Activated T-helper 9 cell treated with anti-CD3 and anti-CD28 coated beads, Interleukin-2, amount 50 U/mL, for 16 hours (primary cell): ENCODE measurements at regions not wholly inside any gene's neighbourhood (a gene's known extent, or its start where the extent isn't known, plus 50 kb on each side); places are given as distances from the start of the nearest gene placed in this dataset.
"Not testable (repeated sequence)": the region's sequence is repeated elsewhere in the genome, so short reads cannot be mapped to it uniquely, and the experiment has no call there.

ENCODE experiments used
- DNase-seq: peaks from one replicate; pipeline ENCODE4 v3.0.0-alpha.2; 2020; ENCODE audit warnings: low read depth

DNA sequence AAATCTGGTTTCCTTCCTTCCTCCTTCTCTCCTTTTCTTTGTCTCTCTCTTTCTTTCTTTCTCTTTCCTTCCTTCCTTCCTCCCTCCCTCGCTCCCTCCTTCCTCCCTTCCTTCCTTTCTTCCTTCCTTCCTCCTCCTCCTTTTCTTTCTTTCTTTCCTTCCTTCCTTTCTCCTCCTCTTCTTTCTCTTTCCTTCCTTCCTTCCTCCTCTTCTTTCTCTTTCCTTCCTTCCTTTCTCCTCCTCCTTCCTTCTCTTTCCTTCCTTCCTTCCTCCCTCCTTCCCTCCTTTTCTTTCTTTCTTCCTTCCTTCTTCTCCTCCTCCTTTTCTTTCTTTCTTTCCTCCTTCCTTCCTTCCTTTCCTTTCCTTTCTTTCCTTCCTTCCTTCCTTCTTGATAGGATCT is 61.2 kb downstream of the VIP start:
- DNase-seq: no peak

DNA sequence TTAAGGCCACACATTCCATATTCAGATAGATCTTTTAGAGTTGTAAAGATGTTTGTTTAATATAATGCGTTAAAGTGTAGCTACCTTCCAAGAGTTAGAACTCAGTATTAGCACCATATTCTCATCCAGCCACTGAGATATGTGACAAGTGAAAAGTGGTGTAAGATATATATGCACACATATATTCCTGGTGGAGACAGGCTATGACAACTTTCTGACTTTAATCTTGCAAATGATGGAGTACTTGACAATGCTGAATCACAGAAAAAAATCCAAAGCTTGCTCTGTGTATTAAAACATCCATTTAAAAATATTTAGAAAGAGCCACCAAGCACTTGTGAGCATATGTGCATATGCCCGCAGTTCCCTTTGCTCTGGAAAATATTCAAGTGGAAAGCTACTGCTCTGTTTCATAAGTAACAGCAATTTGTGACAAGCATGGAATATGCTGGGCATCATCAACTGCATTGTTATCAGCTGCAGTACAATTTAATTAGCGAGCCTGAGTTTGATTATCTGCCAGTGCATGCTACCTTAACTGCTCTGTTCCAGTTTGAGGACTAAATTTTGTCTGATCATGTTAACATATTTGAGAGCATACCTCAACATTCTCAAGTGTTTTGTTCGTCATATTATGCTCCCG is 64.8 kb downstream of the VIP start:
- DNase-seq: no peak

DNA sequence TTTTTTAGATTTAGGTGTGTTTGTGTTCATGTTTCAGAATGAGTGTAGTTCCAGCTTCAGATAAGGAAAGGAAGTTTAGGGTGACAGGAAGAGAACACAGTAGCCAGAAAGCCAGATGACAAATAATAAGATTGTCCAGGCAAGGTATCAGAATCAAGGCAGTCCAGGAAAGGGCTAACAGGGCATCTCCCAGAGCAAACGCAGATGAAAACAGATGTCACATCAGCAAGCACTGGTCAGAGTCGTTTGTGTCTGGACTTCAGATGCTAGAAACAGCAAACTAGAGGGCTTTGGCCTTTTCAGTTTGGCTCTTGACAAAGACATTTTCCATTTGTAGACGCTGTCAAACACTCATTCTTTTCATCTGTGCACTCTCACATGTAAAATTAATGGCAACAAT is 65.5 kb downstream of the VIP start:
- no peak for DNase-seq

DNA sequence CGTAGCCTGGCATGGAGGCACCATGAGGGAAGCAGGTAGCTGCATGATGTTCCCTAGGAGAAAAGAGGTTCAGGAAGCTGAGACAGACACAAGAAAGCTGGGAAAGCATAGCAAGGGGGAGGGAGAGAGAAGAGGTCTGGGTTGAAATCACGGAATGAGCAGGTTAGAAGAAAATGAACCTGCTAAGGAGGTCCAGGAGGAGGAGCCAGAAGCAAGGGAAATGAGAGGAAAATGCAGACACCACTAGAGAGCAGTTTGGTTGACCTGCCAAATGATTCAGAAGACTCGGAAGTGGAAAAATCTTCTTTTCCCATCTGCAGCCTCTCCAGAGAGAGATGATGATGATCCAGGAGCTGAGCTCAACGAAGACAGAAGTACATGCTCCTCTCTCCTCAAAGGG is 70.9 kb downstream of the VIP start:
- no peak for DNase-seq

DNA sequence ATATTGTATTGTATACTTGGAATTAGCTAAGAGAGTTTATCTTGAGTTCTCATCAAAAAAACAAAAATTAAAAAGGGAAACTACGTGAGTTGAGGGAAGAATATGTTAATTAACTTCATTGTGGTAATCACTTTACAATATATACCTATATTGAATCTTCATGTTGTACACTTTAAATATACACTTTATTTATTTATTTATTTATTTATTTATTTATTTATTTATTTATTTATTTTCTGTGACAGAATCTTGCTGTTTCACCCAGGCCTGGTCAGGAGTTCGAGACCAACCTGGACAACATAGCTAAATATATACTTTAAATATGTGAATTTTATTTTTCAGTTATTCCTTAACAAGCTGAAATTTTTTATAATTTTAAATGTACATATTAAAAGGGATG is 74.1 kb downstream of the VIP start:
- DNase-seq: no peak

DNA sequence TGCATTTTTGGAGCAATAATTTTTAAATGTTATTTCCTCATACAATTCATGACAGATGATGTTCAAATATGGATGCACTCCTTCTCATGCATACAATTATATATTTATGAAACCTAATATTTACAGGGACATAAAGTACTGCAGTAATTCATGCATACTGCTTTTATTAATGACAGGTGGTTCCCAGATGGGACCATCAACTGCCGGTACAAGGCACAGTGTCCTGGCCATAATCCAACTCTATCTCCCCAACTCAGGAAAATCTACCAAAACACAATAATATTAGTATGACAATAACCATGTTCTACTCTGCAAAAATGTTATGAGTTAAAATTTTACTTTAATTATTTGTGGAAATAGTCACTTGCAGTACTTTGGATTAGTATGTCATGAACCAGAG is 77.8 kb downstream of the VIP start:
- no peak for DNase-seq

DNA sequence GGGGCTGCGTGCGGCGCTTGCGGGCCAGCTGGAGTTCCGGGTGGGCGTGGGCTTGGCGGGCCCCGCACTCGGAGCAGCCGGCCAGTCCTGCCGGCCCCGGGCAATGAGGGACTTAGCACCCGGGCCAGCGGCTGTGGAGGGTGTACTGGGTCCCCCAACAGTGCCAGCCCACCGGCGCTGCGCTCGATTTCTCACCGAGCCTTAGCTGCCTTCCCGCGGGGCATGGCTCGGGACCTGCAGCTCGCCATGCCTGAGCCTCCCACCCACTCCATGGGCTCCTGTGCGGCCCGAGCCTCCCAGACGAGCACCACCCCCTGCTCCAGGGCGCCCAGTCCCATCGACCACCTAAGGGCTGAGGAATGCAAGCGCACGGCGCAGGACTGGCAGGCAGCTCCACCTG is 83.8 kb downstream of the VIP start:
- not testable (repeated sequence) for DNase-seq

DNA sequence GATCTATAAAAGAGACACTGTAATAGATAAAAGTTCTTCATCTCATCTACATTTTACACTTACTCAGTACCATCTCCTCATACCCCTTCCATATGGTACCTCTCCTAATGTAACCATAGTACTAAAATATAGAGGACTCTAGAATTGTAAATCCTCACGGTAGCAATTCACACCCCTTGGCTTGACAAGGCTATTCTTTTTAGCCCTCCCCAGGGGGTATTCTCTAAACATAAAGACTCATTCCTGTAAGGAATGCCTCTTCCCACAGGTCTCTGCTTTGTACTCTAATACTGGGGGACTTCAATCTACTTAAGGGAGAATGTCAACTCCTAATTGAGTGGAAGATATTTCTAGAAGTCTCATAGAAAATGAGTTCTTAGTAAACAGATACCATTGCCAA is 85.9 kb downstream of the VIP start:
- DNase-seq: no peak

DNA sequence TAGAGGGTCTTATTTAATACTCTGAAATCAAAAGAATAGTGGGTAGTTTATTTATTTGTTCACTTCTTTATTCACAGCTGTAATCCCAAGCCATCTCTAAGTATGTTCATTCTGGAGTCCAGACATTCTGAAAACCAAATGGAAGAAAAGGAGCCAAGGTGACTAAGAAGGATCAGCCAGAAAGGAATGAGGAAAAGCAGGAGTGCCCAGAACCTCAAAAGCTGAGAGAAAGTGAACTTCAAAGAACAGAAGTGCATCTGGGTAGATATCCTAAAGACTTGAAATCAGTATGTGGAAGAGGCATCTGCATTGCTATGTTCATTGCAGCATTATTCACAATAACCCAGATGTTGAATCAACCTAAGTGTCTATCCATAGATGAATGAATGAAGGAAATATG is 94.8 kb downstream of the VIP start:
- no peak for DNase-seq

DNA sequence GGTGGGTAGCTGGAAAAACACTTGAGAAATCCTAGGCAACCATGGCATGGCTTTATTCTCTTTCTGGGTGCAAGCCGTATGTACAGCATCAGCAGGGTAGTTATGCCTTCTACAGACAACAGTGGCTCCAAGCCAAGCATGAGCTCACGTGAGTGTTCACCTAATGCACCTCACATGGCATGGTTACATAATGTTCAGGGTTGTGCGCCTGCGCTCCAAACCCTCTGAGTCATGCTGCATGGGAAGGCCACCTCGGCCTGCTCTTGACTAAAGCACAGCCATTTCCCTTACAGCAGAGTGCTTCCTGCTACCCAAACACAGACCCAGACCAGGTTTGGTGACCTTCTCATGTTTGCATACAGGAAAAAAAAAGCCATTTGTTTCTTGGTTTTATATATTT is 96.2 kb downstream of the VIP start:
- no peak for DNase-seq

DNA sequence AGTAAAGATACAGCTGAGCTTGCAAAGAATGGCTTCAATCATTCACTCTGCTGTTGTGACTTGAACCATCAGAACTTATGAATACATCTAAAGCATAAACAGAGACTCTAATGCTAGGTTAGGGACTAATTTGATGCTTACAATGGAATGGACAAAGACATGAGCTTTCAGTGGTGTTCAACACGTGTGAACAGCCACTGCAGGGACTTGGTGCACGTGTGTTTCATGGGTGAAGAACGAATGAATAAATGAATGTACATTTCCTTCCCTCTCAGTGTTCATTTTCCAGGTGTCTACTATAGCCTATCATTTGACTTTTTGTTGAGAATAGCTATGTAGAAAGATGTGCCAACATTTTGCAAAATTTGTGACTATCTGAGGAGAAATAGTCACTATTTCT is 98.3 kb downstream of the VIP start:
- DNase-seq: no peak

DNA sequence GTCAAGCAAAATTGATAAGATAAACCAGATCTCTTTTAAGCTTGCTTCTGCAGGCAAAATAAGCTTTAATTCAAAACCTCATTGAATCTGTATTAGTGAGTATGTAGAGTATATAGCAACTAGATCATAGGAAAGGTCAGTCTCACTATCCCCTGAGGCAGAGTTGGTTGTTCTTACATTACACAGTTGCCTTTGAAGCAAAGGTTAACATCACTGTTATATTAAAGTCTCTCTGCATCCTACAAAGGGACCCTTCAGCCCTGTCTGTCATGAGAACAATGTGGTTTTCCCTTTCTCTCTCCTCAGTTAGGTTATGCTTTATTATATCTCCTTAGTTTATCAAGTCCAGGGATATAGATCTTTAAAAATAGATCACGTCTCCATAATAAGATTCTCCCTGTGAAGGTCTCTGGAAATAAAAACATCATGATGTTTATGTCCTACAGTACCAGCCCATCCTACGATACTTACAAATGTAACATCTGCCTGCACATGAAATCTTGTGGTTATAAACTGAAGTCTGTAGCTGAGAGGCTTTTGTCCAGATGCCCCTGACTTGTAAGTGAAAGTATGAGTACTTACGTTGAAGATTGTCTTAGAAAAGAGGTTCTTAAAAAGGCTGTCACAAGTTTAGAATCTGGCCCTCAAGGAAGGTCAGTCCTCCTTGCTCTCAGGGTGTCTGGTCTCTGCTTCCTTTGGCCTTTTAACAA is 103.6 kb downstream of the VIP start:
- DNase-seq: no peak

DNA sequence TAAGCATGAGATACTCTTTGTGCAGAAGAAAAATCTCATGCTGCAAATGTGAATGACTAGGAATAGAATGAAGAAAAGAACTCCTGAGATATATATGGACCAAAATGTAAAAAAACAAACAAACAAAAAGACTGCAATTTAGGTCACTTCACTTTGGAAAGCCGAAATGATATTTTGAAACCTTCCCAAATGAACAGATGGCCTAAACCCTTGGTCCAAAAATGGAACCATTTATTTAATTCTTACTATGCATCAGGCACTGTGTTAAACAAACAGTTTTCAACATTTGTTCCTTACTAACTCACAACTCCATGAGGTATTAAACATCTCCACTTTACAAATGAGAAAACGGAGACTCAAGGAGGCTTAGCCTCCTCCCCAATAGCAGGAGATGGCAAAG is 107.5 kb downstream of the VIP start:
- DNase-seq: no peak

DNA sequence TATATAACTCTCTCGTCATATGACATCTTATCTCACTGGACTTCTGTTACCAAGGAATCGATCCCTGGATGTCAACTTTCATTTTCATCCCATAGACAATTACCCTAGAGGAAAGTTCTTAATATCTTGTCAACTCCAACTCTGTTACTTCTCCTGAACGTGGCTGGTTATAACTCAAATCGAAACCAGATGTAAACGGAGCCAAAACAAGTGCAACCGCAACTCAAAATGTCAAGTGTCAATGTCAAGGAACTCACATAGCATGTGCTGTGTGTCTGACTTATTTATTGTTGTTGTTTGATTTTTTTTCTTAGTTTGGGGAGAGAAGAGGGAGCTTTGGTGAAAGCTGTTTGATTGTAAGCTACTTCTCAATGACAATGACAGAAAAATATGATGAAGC is 108.6 kb downstream of the VIP start:
- no peak for DNase-seq

DNA sequence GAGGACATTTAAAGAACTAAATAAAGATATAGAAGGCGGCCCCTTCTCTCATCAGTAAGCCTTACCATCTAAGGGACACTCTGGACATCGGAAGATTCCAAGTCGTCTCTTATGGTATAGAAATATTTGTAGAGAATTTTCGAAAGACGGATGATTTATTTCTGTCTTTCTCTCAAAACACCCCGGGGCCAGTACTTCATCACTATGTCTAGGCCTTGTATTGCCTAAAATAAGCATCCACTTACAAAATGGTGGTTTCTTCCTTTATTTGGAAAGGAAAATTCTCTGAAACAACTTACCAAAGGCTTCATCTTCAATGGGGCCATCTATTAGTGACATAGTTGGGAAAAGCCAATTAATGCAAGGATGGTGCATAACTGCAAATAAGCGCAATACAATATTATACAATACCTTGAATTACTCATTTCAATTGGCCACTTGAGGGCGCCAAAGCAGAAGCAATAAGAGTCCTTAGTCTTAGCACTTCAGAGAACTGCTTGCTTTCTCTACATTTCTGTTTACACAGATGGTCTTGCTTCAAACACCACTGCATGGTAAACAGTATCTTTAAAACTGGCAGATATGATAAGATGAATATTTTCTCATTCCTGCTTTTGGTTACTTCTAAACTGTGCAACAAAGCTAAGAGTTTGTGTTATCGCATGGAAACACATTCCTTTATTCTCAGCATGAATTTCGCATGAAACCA is 113.2 kb downstream of the VIP start:
- peak; percentile 22 for DNase-seq

DNA sequence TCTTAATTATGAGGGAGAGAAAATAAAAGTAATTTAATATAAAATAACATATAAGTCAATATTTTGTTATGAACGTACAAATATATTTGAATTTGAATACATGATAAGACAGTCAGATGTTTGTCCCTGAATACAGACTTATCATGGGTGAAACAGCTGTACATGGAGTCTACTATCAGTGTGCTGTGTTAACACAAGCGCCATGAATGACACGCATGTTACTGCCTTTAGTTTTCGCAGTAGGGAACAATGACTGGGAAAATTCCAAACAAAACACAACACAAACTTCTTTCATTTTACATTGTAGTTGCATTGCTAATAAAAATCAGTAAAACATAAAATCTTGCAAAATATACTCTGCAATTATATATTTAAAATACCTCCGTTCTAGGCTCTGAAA is 108.6 kb downstream of the FBXO5 start:
- no peak for DNase-seq

DNA sequence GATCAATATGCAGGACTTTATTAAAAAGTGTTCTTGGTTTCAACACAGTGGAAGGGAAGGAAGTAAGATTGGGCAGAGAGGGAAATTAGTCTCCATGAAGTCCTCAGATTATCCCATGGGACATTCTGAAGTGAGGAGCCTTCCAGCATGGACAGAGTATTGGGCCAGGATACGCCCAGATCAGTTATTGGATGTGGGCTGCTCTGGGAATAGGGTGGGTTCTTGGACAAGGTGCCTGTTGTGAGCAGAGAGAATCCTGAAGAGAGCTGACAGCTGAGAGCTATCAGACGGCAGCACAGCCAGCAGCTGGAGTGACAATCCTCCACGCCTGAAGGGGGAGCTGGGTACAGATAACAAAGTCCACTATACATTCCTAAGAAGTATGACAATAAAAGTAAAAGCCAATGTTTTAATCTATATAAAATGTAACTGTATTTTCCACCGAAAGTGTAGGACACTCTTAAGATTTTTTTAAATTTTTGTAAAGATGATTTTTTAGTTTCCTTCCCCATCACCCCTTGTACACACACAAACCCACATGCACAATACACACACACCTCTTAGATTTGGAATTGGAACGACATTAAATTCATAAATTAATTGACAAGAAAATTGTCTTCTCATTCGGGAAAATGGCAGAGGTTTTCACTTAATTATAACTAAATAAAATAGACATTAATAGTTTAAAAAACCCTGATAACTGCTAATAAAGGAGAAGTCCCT is 107.8 kb downstream of the FBXO5 start:
- no peak for DNase-seq

DNA sequence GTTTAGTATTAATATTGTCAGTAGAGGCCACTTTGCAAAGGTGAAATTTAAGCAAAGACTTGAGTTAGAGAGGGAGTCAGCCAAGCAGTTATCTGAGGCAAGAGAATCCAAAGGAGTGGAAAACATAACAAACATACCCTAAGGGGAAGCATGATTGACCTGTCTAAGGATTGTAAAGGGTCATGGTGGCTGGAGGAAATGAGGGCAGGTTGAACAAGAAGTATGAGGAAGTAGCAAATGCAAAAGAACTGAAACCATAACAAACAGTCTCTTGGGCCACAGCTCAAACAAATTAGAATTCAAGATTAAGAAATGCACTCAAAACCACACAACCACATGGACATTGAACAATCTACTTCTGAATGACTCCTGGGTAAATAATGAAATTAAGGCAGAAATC is 103.2 kb downstream of the FBXO5 start:
- DNase-seq: no peak

DNA sequence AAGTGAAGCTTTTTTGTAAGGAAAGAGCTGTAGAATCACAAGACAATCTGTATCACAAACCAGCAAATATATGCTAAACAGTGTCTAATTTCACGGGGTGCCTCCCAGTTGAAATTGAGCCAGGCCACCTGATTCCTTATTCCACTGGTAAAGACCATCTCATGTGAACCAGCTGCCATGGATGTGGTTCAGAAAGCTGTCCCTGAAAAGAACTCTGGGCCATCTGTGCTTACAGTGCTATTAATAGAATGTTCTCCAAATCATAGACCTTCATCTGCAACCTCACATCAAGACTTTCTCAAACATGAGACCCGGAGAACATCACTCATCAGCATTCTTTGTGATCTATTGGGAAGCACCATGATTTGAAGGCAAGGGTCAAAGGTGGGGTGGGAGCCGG is 89.7 kb downstream of the FBXO5 start:
- no peak for DNase-seq

DNA sequence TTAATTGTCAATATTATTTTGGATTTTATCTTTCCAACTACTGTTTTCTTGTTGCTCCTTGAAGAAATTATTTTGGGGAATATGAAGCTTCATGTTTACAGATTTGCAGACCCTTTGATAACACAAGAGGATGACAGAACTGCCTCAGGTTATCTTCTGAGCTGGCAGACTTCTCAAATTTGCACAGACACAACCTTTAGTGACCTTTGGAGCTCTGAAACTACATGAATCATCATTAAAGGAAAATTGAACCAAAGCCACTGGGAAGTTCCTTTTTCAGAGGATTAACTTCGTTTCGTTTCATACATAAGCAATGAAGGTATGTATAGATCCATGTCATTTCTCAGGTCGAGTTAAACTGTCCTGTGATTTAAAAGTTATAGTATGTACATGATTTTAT is 85.9 kb downstream of the FBXO5 start:
- DNase-seq: no peak

DNA sequence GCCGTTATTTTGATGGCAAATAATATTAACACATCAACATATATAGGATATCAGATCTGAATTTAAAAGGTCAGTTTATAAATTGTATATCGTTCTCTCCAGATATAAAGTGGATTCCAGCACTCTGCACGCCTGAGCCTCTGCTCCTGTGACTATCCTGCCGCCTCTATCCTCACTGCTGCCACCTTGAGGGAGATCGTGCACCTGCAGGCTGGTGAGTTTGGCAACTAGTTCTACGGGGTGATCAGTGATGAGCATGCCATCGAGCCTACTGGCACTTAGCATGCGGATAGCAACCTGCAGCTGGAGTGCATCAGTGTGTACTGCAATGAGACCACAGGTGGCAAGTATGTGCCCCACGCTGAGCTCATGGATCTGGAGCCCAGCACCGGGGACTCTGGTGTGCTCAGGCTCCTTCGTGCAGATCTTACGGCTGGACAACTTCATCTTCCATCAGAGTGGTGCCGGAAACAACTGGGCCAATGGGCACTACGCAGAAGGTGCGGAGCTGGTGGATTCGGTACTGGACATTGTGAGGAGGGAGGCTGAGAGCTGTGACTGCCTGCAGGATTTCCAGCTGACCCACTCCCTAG is 84.9 kb downstream of the FBXO5 start:
- DNase-seq: peak; percentile 37

DNA sequence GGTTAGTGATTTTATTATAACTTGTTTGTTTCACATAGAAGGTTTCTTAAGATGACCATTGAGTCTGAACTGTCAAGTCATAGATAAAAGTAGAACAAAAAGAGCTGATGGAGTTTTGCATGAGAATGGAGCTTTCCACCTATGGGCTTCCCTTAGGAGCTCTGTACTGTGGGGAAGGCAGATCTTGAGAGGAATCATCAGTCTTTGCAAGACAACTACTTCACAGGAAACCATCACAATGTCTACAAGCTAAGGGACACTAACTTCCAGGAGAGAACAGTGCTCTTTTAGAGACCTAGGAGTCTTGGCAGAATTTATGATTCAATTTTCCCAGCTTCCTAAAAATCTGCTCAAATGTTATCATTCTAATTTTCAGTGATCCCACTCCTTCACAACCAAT is 78.2 kb downstream of the FBXO5 start:
- DNase-seq: no peak
